ENCODE measurements at regions not wholly inside any gene's neighbourhood (a gene's known extent, or its start where the extent isn't known, plus 50 kb on each side); places are given as distances from the start of the nearest gene placed in this dataset.

- no peaks in the 10 kb centered on the region for H3F3A ChIP-seq (ENCODE audit: low read depth)
- no peaks in the 10 kb centered on the region for H3K9me3 ChIP-seq (ENCODE audit: low read depth)
- H3K36me3 ChIP-seq = no peaks in the 10 kb centered on the region
- Mint-ChIP-seq H3K4me3 (no peak overlapping the region), H3K4me1 (no peaks in the 10 kb centered on the region), H3K36me3 (no peaks in the 10 kb centered on the region), H3K9me3 (peaks cover 18% of the 10 kb centered on the region), H3K27me3 (ENCODE audit: insufficient read depth, low read depth) (peaks cover 9% of the 10 kb centered on the region), H3K27ac (no peak overlapping the region)
- no peak overlapping the region for H3K27ac ChIP-seq
- H3K4me1 ChIP-seq = no peaks in the 10 kb centered on the region
- no peaks in the 10 kb centered on the region for H3K79me2 ChIP-seq (ENCODE audit: low read depth)
- no peak for DNase-seq (ENCODE audit: low spot score)
- no peaks in the 10 kb centered on the region for H3K27me3 ChIP-seq
- TF ChIP-seq EZH2 (IDR thresholded peaks at IDR 0.05) (no peak), EZH2phosphoT487 (IDR thresholded peaks at IDR 0.05) (no peak), CTCF (IDR thresholded peaks at IDR 0.05) (no peak)
- H3K4me2 ChIP-seq = no peak overlapping the region
- H3K9ac ChIP-seq = no peak overlapping the region
- no peak overlapping the region for H2AFZ ChIP-seq (replicated peaks)
- no peaks in the 10 kb centered on the region for H4K20me1 ChIP-seq (ENCODE audit: low read depth)
- no peak overlapping the region for H3K4me3 ChIP-seq
Observed at GRCh38 chr12:114931025-114931424, 247.1 kb upstream of the TBX3 start.

GRCh38 chr12:114926341-114926740, 242.4 kb upstream of the TBX3 start:
- no peak overlapping the region for H3K4me3 ChIP-seq
- no peak for DNase-seq (ENCODE audit: low spot score)
- H3K4me1 ChIP-seq = no peaks in the 10 kb centered on the region
- H2AFZ ChIP-seq (replicated peaks) = no peak overlapping the region
- no peaks in the 10 kb centered on the region for H4K20me1 ChIP-seq (ENCODE audit: low read depth)
- no peaks in the 10 kb centered on the region for H3F3A ChIP-seq (ENCODE audit: low read depth)
- H3K36me3 ChIP-seq = no peaks in the 10 kb centered on the region
- no peaks in the 10 kb centered on the region for H3K4me1 Mint-ChIP-seq
- no peaks in the 10 kb centered on the region for H3K36me3 Mint-ChIP-seq
- no peak overlapping the region for H3K9ac ChIP-seq
- peaks cover 4% of the 10 kb centered on the region for H3K27me3 Mint-ChIP-seq (ENCODE audit: insufficient read depth, low read depth)
- TF ChIP-seq CTCF (IDR thresholded peaks at IDR 0.05) (no peak), EZH2phosphoT487 (IDR thresholded peaks at IDR 0.05) (no peak), EZH2 (IDR thresholded peaks at IDR 0.05) (no peak)
- H3K79me2 ChIP-seq (ENCODE audit: low read depth) = no peaks in the 10 kb centered on the region
- H3K4me2 ChIP-seq = no peak overlapping the region
- no peaks in the 10 kb centered on the region for H3K9me3 ChIP-seq (ENCODE audit: low read depth)
- H3K27ac Mint-ChIP-seq = no peak overlapping the region
- H3K4me3 Mint-ChIP-seq = no peak overlapping the region
- H3K9me3 Mint-ChIP-seq = peaks cover 12% of the 10 kb centered on the region
- no peak overlapping the region for H3K27ac ChIP-seq
- H3K27me3 ChIP-seq = no peaks in the 10 kb centered on the region

GRCh38 chr12:114924946-114925475, 241.0 kb upstream of the TBX3 start:
- no peak for DNase-seq (ENCODE audit: low spot score)
- Histone ChIP-seq H3K9ac (no peak overlapping the region), H3F3A (ENCODE audit: low read depth) (no peaks in the 10 kb centered on the region), H3K36me3 (no peaks in the 10 kb centered on the region), H3K27ac (no peak overlapping the region), H3K4me2 (no peak overlapping the region), H4K20me1 (ENCODE audit: low read depth) (no peaks in the 10 kb centered on the region), H3K9me3 (ENCODE audit: low read depth) (no peaks in the 10 kb centered on the region), H3K4me3 (no peak overlapping the region), H2AFZ (replicated peaks) (no peak overlapping the region), H3K4me1 (no peaks in the 10 kb centered on the region), H3K27me3 (no peaks in the 10 kb centered on the region), H3K79me2 (ENCODE audit: low read depth) (no peaks in the 10 kb centered on the region)
- peaks cover under 1% of the 10 kb centered on the region for H3K27me3 Mint-ChIP-seq (ENCODE audit: insufficient read depth, low read depth)
- H3K4me3 Mint-ChIP-seq = no peak overlapping the region
- H3K4me1 Mint-ChIP-seq = no peaks in the 10 kb centered on the region
- no peak overlapping the region for H3K27ac Mint-ChIP-seq
- TF ChIP-seq CTCF (IDR thresholded peaks at IDR 0.05) = no peak
- TF ChIP-seq EZH2 (IDR thresholded peaks at IDR 0.05) = no peak
- TF ChIP-seq EZH2phosphoT487 (IDR thresholded peaks at IDR 0.05) = no peak
- no peaks in the 10 kb centered on the region for H3K36me3 Mint-ChIP-seq
- peaks cover 2% of the 10 kb centered on the region for H3K9me3 Mint-ChIP-seq
